Embryonic facial prominence (tissue), 1 donor: ENCODE measurements at regions not wholly inside any gene's neighbourhood (a gene's known extent, or its start where the extent isn't known, plus 50 kb on each side); places are given as distances from the start of the nearest gene placed in this dataset.
"Not testable (repeated sequence)": the region's sequence is repeated elsewhere in the genome, so short reads cannot be mapped to it uniquely, and the experiment has no call there.

Experiments
- DNase-seq: peaks from one replicate; pipeline ENCODE4 v3.0.0-alpha.2; 2016; ENCODE audit errors: extremely low spot score

GRCh38 chr12:46519407-46519806, 146.8 kb upstream of the SLC38A2 start:
- no peak for DNase-seq

- no peak for DNase-seq
Measured at GRCh38 chr12:46518729-46519128, 146.2 kb upstream of the SLC38A2 start.

DNA sequence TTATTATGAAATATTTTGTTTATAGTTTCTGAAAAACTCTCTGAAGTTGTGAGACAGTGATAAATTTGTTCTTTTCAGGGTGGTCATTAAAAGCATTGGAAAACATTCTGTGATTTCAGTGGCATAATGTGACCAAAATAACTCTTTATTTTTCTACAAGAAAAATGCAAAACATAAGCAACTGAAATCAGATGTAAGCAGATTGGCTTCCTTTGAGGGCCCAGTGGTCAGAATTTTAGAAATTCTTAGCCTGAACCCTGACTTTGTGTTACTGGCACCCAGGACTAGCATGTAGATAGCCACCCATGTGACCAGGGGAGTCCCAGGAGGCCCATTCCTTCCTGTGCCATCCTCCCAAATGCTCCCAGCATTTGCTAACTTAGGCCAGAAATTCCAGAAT, 145.6 kb upstream of the SLC38A2 start:
- DNase-seq: no peak

GRCh38 chr12:46517579-46517962, 145.0 kb upstream of the SLC38A2 start:
- DNase-seq: no peak

GRCh38 chr12:46516933-46517578, 144.5 kb upstream of the SLC38A2 start:
- DNase-seq: no peak

- DNase-seq: no peak
Measured at GRCh38 chr12:46516238-46516932, 143.8 kb upstream of the SLC38A2 start.

- DNase-seq: no peak
Measured at GRCh38 chr12:46515829-46516228, 143.3 kb upstream of the SLC38A2 start.

- no peak for DNase-seq
Measured at GRCh38 chr12:46514886-46515285, 142.3 kb upstream of the SLC38A2 start.

DNA sequence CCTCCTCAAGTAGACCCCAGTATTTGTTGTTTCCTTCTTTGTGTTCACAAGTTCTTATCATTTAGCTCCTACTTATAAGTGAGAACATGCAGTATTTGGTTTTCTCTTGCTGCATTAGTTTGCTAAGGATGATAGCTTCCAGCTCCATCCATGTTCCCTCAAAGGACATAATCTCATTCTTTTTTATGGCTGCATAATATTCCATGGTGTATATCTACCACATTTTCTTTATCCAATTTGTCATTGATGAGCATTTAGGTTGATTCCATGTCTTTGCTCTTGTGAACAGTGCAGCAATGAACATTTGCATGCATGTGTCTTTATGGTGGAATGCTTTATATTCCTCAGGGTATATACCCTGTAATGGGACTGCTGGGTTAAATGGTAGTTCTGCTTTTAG, 137.7 kb upstream of the SLC38A2 start:
- not testable (repeated sequence) for DNase-seq

GRCh38 chr12:46509135-46509534, 136.6 kb upstream of the SLC38A2 start:
- no peak for DNase-seq

- no peak for DNase-seq
Measured at GRCh38 chr12:46508651-46509050, 136.1 kb upstream of the SLC38A2 start.

GRCh38 chr12:46507766-46508165, 135.2 kb upstream of the SLC38A2 start:
- DNase-seq: no peak

GRCh38 chr12:46506961-46507360, 134.4 kb upstream of the SLC38A2 start:
- no peak for DNase-seq

DNA sequence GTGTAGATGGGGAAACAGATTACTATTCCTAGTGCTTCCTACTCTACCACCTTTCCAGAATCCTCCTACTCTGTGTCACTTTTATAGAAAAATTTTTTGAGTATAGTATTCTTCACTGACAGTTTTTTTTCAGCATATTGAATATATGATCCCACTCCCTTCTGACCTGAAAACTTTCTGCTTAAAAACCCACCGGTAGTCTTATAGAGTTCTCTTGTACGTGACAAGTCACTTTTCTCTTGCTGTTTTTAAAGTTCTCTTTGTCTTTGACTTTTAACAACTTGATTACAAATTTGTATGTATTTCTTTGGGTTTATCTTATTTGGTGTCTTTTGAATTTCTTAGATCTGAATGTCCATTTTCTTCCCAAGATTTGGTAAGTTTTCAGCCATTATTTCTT, 133.6 kb upstream of the SLC38A2 start:
- DNase-seq: no peak

- no peak for DNase-seq
Measured at GRCh38 chr12:46504494-46504893, 131.9 kb upstream of the SLC38A2 start.

- DNase-seq: no peak
Measured at GRCh38 chr12:46503637-46504175, 131.1 kb upstream of the SLC38A2 start.

DNA sequence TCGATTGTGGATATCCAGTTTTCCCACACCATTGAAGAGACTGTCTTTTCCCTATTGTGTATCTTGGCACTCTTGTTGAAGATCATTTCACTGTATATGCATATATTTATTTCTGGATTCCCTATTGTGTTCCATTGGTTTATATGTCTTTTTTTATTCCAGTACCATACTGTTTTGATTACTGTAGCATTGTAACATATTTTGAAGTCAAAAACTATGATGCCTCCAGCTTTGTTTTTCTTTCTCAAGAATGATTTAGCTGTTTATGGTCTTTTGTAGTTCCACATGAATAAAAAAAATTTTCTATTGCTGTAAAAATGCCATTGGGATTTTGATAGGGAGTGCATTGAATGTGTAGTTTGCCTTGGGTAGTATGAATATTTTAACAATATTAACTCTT, 128.1 kb upstream of the SLC38A2 start:
- DNase-seq: no peak

- DNase-seq: no peak
Measured at GRCh38 chr12:46499901-46500300, 127.3 kb upstream of the SLC38A2 start.

DNA sequence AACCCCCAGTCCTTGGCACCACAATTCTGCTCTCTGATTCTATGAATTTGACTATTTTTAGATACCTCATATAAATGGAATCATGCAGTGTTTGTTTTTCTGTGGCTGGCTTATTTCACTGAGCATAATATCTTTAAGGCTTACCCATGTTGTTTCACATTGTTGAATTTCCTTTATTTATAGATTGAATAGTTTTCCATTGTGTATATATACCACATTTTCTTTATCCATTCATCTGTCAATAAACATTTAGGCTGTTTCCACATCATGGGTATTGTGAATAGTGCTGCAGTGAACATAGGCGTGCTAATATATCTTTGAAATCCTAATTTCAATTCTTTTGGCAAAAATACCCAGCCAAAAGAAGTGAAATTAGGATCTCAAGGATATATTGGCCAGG, 126.7 kb upstream of the SLC38A2 start:
- DNase-seq: no peak

GRCh38 chr12:46497739-46498138, 125.2 kb upstream of the SLC38A2 start:
- DNase-seq: no peak

DNA sequence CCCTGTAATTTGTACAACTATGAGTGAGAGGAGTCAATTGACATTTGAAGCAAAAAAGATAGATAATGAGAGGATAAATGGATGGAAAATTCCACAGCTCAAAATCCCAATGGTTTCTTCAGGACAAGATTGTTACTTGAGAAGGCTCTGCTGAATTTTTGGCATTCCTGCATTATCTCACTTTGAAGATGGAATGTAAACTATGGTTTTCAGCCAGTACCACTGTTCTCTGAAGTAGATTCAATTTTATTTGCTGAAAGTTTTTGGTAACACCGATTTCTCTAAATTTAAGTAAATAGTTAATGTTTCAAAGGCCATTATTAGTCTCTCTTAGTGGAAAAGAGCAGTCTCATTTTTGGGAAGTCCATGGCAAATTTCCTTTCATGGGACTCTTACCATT, 121.9 kb upstream of the SLC38A2 start:
- DNase-seq: no peak

- DNase-seq: no peak
Measured at GRCh38 chr12:46493834-46494181, 121.2 kb upstream of the SLC38A2 start.

GRCh38 chr12:46493150-46493833, 120.7 kb upstream of the SLC38A2 start:
- no peak for DNase-seq
